ENCODE measurements at regions not wholly inside any gene's neighbourhood (a gene's known extent, or its start where the extent isn't known, plus 50 kb on each side); places are given as distances from the start of the nearest gene placed in this dataset.

DNA sequence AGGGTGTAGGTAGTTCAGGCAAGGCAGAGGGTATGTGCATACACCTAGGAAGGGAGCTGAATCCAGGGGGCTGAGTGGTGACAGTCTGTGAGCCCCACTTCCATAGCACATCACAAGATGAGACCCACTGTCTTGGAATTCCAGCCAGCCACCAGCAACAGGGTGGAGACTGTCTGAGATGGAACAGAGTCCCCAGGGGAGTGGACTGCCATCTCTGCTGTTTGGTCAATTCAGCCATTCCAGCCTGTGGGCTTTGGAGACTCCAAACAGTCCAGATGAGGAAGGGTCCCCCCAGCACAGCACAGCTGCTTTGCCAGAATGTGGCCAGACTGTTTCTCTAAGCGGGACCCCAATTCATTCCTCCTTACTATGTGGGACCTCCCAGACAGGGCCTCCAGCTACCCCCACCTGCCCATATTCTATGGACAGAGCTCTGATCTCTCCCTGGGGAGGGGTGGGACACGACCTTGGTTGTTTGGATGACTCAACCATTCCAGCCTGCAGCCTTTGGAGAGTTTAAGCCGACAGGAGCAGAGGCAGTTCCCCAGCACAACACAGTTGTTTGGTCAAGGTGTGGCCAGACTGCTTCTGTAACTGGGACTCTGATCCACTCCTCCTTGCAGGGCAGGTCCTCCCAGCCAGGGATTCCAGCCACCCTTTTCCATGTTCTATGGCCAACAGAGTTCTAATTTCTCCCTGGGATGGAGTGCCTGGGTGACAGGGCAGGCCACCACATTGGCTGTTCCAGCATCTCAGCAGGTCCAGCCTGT, 178.0 kb downstream of the RND3 start:
- no peak for DNase-seq

DNA sequence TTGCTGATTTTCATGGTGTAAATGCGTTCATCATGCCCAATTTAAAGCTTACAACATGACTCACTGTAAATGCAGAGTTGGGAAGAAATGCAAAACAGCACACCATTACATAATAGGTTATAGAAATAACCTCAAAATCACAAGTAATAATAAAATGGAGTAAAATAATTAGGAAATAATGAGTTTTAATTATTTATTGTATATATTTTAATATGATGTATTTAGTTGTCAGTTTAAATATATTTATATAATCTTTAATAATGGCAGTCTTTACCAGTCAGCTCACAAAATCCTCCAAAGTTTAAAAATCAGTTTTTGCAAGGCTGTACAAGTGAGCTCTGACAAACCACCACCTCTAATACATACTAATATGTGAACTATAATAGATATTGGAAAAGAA, 180.2 kb downstream of the RND3 start:
- DNase-seq, result no peak

DNA sequence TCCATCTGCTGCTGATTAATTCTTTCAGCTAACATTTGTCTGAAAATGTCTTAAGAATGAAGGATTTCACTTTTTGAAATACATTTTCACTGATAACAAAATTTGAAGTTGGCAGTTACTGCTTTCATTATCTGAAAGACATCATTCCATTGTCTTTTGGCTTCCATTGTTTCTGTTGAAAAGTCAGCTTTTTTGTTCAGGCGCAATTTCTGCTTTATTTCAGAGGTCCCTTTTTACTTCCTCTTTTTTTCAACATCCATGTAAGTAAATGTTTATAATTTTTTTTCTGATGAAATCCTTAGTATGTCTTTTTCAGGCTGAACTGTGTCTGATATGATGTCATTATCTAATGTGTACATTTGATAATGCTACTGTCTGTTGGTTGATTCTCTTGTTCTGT, 184.2 kb downstream of the RND3 start:
- no peak for DNase-seq

DNA sequence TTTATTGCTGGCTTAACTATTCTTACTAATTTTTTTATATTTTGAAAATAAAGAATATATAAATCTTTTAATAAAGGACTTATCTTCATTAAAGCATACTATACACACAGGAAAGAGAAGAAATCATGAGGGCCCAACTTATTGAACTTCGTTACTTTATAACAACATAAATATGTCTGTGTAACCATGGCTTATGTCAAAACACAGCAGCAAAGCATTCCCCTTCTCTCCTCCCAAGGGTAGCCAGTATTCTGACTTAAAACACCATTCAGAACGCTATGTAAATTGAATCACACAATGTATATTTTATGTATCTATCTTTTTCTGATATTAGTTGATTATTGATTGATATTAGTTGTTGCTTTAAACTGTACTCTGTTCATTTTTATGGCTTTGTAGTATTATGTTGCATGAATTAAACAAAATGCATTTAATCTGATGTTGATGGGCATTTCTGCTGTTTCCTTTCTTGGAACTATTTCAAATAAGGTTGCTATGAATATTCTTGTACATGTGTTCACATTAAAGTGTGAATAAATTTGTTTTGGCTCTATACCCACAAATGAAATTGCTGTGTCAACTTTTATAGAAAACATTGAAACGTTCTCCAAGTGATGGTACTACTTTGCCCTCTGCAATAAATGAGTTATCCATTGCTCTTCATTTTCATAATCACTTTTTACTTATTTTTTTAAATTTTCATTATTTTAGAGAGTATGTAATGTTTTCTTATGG, 188.7 kb downstream of the RND3 start:
- no peak for DNase-seq

DNA sequence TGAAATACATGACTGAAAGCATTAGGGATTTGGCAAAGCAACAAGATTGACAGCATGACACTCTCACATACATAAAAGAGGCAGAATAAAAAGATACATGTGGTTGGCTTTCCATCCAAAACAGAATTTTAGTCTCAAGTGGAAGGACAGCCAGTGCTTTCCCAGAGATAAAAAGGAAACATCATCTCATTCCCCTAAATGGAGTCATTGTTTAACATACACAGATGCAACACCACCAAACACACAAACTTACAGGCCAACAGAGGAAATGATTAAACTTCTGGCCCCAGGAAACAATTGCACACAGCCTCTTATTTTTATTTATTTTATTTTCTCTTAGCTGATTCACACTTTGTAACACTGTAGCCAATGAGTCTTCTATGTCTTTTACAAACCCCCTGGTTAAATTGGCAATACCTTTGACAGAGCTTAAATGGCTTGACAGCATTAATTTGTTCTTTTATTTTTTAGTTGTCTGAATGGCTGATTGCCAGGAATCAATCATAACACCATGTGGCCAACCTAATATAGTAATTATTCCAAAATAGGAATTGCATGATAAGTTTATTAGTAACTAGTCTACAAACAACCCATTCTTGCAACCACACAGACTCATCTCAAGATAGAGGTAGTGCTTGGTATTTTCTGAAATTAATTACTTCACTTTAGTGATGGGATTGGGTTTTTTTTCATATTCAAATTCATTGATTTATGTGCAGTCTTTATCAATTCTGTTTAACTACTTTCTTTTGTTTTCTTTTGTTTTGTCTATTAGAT, 190.5 kb downstream of the RND3 start:
- no peak for DNase-seq

DNA sequence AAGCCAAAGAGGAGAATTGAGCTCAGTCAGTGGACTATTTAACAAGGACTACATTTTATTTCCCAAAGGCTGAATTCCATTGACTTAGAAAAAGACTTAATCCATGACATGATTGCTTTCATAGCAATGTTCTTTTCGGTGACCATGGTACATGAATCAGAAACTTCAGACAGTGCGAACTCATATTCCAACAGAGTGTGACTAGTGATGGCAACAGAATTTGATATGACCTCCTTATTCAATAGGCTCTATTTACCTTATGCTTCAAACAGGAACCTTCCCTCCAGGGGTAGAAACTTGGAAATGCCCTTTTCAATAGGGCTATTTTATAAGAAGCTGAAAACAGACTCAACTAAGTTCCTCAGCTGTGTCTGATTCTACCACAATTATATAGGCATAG, 191.9 kb downstream of the RND3 start:
- no peak for DNase-seq

DNA sequence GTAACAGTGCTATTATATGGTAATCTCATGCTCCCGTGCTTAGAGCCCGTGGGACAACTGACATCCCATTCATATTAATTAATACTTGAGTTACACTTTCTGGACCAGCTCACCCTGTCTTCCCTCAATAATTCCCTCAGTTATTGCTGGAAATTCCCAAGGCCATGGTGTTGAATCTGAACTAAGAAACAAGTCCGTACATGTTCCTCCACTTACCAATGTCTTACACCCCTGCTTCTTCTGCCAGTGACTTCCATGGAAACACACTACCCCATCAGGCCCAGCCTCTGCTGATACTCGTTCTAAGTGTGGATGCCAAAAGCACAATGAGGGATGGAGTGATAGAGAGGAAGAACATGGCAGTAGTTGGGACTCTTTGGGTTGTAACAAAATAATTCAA, 193.7 kb downstream of the RND3 start:
- DNase-seq, result no peak

DNA sequence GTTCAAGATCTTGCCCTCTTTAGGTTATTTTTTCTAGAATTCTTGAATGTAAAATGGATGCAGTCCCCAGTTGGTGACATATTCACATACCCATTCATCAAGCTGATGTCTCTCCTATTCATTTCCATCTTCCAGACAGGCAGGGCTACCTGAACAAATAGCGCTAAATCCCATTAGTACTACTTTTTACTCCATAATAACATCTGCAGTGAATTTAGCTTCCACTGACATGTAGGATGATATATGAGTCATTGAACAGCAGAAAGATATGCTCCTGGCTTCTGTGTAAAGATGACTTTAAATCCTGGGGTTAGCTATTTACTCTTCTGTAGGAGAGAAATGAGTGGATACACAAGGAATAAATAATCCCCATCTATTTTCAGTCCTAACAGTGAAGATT, 194.7 kb downstream of the RND3 start:
- no peak for DNase-seq

DNA sequence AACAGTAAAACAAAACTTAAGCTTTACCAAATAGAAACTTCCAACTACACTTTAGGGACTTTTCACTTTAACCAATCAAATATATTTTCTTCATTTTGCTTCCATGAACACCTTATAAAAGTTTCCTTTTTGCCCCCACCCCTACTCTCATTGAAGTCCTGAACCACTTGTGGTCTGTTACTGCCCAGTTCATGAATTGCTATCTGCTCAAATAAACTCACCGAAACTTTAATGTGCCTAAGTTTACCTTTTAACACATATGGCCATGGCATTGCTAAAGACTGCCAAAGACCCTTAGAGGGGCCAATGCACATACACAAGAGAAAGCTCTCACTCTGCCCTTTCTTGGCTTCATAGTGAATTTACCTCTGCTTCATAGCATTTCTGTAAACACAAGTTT, 195.3 kb downstream of the RND3 start:
- no peak for DNase-seq

DNA sequence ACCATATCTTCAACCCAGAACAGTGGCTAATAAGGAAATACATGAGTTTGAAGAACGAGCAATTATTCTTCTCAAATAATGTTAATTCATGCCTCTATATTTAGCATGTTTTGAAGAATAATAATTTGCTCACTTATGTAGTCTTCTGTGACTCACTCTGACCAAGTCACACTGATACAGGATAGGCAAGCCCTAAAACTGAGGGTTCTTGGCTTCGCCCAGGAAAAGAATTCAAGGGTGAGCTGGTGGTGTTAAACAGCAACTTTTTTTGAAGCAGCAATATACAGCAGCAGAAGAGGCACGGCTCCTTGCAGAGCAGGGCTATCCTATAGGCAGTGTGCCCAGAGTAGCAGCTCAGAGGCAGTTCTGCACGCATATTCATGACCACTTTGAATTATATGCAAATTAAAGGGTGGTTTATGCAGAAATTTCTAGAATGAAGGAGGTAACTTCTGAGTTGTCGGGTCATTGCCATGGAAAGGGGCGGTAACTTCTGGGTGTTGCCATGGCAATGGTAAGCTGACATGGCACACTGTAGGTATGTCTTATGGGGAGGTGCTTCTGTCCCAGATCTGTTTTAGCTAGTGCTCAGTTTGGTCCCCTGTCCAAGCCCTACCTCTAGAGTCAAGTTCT, 200.6 kb downstream of the RND3 start:
- no peak for DNase-seq

DNA sequence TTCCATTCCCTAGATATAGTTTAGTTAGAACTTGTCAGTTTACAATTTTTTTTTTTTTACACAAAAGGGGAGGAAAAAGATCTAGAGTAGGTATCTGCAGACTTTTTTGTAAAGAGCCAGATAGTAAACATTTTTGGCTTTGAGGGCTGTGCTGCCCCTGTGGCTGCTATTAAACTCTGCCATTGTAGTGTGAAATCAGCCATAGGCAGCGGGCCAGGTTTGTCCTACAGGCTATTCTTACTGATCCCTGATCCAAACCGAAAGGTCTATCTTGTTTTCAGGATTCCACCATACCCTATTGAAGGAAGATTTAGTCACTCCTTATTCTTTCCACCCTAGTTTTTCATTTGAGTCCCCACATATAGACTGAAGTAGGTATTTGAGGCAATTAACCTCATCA, 203.4 kb downstream of the RND3 start:
- no peak for DNase-seq

DNA sequence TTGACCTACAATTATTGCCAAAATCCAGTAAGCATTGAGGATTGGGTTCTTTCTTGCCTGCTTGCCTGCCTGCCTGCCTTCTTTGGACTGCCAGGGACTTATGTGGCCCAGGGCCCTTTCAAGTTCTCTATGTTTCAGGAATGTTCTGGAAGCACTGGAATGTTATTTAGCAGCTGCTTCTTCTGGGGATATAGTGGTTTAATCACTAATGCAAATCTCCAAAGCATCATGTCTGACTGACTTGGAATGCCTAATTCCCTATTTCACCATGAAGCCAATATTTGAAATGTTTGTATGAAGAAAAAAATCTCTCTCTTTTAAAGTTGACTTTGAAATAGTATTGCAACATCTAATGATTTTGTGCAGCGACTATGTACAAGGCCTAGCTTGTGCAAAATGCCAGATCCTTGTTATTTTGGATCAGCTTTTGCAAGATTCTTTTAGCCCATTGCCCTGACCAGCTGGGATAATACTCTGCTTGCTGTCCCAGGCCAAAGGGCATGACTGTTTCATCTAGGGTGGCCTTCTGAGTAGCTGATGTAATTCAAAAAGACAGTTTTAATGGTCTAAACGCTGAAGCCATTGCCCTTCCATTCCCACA, 204.6 kb downstream of the RND3 start:
- no peak for DNase-seq

DNA sequence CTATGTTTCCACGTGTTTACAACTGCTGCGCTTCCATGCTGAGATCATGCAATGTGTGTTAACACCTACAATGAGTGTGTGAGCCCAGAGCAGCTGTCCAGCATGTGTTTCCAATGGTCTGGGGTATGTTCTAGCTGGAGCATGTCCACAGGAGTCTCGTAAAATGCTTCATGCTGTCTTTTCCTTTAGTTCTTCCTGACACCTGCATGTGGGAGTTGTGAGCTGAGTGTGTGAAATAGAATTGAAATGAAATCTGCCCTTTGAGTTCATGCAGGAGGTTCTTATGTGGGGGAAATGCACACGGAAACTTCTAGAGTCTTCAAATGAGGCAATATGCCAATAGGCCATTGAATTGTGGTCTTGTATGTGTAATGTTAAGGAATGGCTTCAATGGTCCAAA, 205.1 kb downstream of the RND3 start:
- no peak for DNase-seq

DNA sequence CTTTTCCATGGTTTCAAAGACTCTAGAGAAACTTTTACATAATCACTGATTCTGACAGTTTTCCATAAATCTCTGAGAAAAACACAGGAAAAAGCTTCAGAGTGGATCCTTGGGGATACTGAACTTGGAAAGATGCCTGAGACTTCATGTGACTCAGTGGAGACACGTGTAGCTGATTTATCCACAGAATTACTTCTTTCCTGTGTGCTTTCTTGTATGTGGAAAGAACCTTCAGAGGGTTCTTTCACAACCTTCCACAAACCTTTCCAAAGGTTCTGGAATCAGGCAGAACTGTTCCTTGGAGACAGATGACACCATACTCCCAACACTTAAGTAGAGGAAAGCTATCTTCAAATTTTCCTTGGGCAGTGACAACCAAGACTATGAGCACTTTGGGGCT, 207.2 kb downstream of the RND3 start:
- DNase-seq, result no peak

DNA sequence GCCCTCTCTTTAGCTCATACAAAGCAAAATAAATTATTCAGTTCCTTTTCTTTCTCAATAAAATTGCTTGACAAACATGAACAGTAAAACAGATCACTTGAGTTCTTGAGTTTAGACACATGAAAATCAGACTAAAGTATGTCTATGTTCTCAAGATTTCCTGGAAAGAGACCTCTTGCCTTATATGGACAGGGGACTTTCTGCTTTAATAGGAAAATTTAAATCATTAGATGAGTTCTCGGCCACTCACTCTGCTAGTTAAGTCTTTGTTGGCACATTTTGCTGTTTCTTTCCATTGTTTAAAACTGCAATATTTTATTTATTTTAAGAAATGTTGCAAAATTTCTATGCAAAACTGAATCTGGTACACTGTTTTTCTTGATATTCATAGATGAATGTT, 207.8 kb downstream of the RND3 start:
- DNase-seq, result no peak

DNA sequence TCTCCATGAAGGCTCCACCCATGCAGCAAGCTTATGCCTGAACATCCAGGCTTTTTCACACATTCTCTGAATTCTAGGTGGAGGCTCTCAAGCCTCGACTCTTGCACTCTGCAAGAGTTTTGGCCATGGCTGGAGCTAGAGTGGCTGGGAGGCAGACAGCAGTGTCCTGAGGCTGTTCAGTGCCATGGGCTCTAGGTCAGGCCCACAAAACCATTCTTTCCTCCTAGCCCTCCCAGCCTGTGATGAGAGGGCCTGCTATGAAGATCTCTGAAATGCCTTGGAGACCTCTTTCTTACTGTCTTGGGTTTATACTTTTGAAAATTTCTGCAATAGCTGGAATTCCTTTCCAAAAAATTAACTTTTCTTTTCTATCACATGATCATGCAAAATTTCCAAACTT, 210.7 kb downstream of the RND3 start:
- no peak for DNase-seq

DNA sequence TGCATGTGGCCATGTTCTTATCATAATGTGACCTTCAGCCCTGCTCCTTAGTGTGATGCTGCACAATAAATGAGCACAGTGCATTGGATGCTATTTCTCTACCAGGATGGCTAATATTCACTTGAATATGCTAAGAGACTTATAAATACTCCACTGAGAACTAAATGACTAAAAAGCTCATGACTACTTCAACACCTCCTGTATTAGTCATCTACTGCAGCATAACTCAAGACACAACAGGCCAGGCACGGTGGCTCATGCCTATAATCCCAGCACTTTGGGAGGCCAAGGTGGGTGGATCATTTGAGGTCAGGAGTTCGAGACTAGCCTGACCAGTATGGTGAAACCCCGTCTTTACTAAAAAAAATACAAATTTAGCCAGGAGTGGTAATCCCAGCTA, 213.4 kb downstream of the RND3 start:
- DNase-seq, result no peak

DNA sequence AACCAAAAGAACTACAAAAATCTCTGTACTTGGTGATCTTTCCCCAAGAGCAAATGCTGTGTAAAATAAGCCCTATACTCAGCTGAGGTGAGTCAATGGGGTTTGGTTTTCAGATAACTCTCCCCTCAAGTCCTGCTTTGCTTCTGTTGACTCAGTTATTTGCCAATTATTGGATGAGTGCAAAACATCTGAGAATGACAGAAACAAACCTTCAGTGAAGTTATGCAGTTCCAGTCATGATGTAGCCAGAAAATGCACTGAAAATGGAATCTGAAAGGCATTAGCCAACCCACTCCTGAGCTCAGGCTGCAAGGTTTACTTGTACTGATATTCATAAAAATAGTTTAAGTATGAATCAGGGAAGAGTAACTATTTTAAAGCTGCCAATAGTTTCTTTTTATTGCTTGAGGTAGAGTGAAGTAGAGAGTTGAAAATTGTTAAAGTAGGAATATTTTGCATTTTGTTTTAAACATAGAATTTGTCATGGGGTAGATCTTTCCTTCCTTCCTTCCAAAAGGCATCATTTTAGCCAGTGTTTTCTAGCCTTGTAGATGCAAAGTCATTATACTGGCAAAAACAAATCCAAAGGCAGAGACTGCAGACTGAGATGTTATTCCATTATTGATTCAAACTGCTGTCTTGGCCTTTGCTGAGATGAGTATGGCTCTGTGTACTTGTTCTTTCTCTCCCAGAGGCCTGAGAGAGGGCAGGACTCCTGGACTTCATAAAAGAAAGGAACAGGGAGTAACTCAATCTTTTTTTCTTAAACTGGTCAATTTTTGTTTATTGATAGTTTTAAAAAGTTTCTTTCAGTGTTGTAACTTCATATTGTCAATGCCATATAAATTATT, 215.3 kb downstream of the RND3 start:
- no peak for DNase-seq

DNA sequence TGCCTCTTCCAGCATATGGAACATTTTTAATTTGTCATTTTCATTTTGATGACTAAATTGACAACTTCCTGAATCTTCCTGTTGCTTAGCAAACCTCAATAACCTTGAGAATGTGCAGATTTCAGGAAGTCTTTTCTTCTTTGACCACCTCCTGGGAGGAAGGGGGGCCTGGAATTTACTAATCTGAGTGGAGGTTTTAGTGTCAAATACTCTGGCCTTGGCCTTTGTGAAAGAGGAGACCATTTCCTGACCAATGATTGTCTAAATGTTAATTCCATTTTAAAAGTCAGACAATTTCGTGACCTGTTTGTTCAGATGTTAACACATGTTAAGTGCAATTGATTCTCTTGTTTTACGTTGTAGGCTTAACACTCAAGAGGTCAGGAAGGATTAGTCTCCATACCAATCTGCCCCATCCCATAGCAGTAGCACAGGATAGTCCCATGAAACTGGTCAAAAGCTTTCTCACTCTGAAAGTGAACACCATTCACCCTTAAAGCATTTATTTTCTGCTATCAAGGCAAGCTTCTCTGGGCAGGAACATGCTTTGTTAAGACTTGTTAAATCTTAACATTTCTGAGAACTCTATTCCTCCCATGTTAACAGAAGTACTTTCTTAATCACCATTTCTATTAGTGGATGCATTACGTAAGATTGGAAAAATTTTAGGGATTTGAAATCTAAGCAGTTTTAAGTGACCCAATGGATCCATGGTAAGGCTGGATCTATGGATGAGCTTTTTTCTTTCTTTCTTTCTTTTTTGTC, 219.6 kb downstream of the RND3 start:
- no peak for DNase-seq

DNA sequence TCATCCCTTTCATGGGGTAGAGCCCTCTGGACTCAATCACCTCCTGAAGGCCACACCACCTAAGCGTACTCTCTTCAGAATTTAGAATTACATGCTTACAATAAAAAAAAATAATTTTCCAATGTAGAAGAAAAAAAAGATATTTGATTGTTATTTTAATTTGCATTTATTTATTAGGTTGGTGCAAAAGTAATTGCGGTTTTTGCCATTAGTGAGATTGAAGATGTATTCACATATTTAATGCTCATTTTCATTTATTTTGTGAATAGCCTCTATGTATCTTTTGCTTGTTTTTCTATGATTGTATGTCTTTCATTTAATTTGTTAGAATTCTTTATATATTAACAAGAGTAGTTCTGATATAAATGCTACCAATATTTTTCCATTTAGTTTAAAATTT, 220.5 kb downstream of the RND3 start:
- DNase-seq, result no peak

DNA sequence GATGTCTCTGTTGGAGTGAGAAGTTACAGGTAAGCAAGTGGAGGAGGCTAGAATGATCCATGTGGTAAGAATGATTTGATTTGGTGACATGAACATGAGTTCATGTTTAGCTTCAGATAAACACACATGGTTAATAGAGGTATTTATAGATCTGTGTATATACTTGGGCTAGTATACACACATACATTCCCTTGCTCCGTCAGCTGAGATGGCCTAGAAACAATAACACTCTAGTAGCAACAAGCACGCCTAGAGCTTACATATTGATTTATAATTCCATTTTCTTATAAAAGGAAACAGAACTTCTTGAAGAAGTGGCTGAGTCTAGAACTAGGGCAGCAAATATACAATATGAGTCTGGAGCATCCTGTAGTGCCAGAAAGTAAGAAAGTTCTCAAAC, 223.0 kb downstream of the RND3 start:
- no peak for DNase-seq
